Peyer's patch (tissue), 4 donors: ENCODE measurements at regions not wholly inside any gene's neighbourhood (a gene's known extent, or its start where the extent isn't known, plus 50 kb on each side); places are given as distances from the start of the nearest gene placed in this dataset.

ENCODE experiments used
- CTCF ChIP-seq, 6 experiments: fragments of 450-650 bp in 4 of 6; fragments of 200-600 bp in 2 of 6; sonication (generic) in 1 of 6; IDR thresholded peaks; one replicate each; pipeline ENCODE4 v1.5.1; 2017 to 2019; ENCODE audit warnings: antibody characterized with exemption in 6 of 6, mild to moderate bottlenecking in 3 of 6, moderate library complexity in 1 of 6
- POLR2A ChIP-seq, 2 donors: fragments of 450-650 bp; IDR thresholded peaks; one replicate each; pipeline ENCODE4 v1.5.1; 2017; ENCODE audit warnings: antibody characterized with exemption in 2 of 2, mild to moderate bottlenecking in 2 of 2, moderate library complexity in 2 of 2

- TF ChIP-seq POLR2A (IDR thresholded peaks at IDR 0.05), result no peak
- no peak for TF ChIP-seq CTCF (IDR thresholded peaks at IDR 0.05)
Measured at GRCh38 chr1:78340006-78340405, 150.8 kb upstream of the PTGFR start.
